ENCODE measurements at regions not wholly inside any gene's neighbourhood (a gene's known extent, or its start where the extent isn't known, plus 50 kb on each side); places are given as distances from the start of the nearest gene placed in this dataset.

GRCh38 chr7:85608804-85609203 lies 421.9 kb upstream of the SEMA3D start:
- no peak for TF ChIP-seq CTCF (IDR thresholded peaks at IDR 0.05; ENCODE audit: insufficient read depth, low read depth, low read length, missing control alignments)
- no peak overlapping the region for H3K4me3 ChIP-seq (ENCODE audit: low read length)
- no peak for DNase-seq (ENCODE audit: low read depth)

- no peak for DNase-seq (ENCODE audit: low read depth)
- TF ChIP-seq CTCF (IDR thresholded peaks at IDR 0.05; ENCODE audit: insufficient read depth, low read depth, low read length, missing control alignments) = no peak
- H3K4me3 ChIP-seq (ENCODE audit: low read length) = no peak overlapping the region
Measured at GRCh38 chr7:85602196-85602595, 415.3 kb upstream of the SEMA3D start.

- no peak for DNase-seq (ENCODE audit: low read depth)
- H3K4me3 ChIP-seq (ENCODE audit: low read length) = no peak overlapping the region
- no peak for TF ChIP-seq CTCF (IDR thresholded peaks at IDR 0.05; ENCODE audit: insufficient read depth, low read depth, low read length, missing control alignments)
Measured at GRCh38 chr7:85600395-85600794, 413.5 kb upstream of the SEMA3D start.

GRCh38 chr7:85596827-85597226 lies 410.0 kb upstream of the SEMA3D start:
- no peak for TF ChIP-seq CTCF (IDR thresholded peaks at IDR 0.05; ENCODE audit: insufficient read depth, low read depth, low read length, missing control alignments)

GRCh38 chr7:85595750-85596178 lies 408.9 kb upstream of the SEMA3D start:
- H3K4me3 ChIP-seq (ENCODE audit: low read length) = no peak overlapping the region
- no peak for DNase-seq (ENCODE audit: low read depth)
- TF ChIP-seq CTCF (IDR thresholded peaks at IDR 0.05; ENCODE audit: insufficient read depth, low read depth, low read length, missing control alignments) = no peak

More at GRCh38 chr7:85596827-85597226, 410.0 kb upstream of the SEMA3D start:
- DNase-seq (ENCODE audit: low read depth) = no peak
- no peak overlapping the region for H3K4me3 ChIP-seq (ENCODE audit: low read length)

GRCh38 chr7:85593355-85593754 lies 406.5 kb upstream of the SEMA3D start:
- DNase-seq (ENCODE audit: low read depth) = no peak
- no peak overlapping the region for H3K4me3 ChIP-seq (ENCODE audit: low read length)
- no peak for TF ChIP-seq CTCF (IDR thresholded peaks at IDR 0.05; ENCODE audit: insufficient read depth, low read depth, low read length, missing control alignments)

- no peak for DNase-seq (ENCODE audit: low read depth)
- no peak overlapping the region for H3K4me3 ChIP-seq (ENCODE audit: low read length)
- TF ChIP-seq CTCF (IDR thresholded peaks at IDR 0.05; ENCODE audit: insufficient read depth, low read depth, low read length, missing control alignments) = no peak
Measured at GRCh38 chr7:85587785-85588184, 400.9 kb upstream of the SEMA3D start.

All from epithelial cell of esophagus (primary cell).